Erythroblast (primary cell): ENCODE measurements at regions not wholly inside any gene's neighbourhood (a gene's known extent, or its start where the extent isn't known, plus 50 kb on each side); places are given as distances from the start of the nearest gene placed in this dataset.

Experiments
- DNase-seq, 2 experiments: peaks; one replicate each; lab custom pipeline; 2025; lab: John Stamatoyannopoulos, UW
- GATA1 ChIP-seq: IDR thresholded peaks from 2 replicates; pipeline ENCODE4 v1.6.1; 2011; ENCODE audit warnings: low read depth, mild to moderate bottlenecking, control low read depth, low read length, moderate library complexity
- POLR2A ChIP-seq: IDR thresholded peaks from 2 replicates; pipeline ENCODE4 v1.6.1; 2011; ENCODE audit warnings: mild to moderate bottlenecking, low read length

- no peak for DNase-seq
Observed at GRCh38 chr10:78910021-78910420, 158.7 kb upstream of the ZMIZ1 start.

GRCh38 chr10:78910476-78910875 is 158.3 kb upstream of the ZMIZ1 start:
- TF ChIP-seq POLR2A, result no peak
- no peak for TF ChIP-seq GATA1
- no peak for DNase-seq

More at GRCh38 chr10:78910021-78910420, 158.7 kb upstream of the ZMIZ1 start:
- TF ChIP-seq POLR2A, result no peak
- no peak for TF ChIP-seq GATA1

GRCh38 chr10:78910886-78911285 is 157.9 kb upstream of the ZMIZ1 start:
- no peak for DNase-seq
- TF ChIP-seq POLR2A, result no peak
- TF ChIP-seq GATA1, result no peak

- no peak for DNase-seq
- TF ChIP-seq POLR2A, result no peak
- TF ChIP-seq GATA1, result no peak
Observed at GRCh38 chr10:78911533-78912340, 157.0 kb upstream of the ZMIZ1 start.

- DNase-seq, result no peak
- TF ChIP-seq POLR2A (no peak), GATA1 (no peak)
Observed at GRCh38 chr10:78912361-78913218, 156.2 kb upstream of the ZMIZ1 start.

GRCh38 chr10:78913219-78914059 is 155.3 kb upstream of the ZMIZ1 start:
- no peak for DNase-seq
- TF ChIP-seq POLR2A (no peak), GATA1 (no peak)

GRCh38 chr10:78914060-78914378 is 154.7 kb upstream of the ZMIZ1 start:
- no peak for DNase-seq

GRCh38 chr10:78914502-78915189 is 154.1 kb upstream of the ZMIZ1 start:
- TF ChIP-seq POLR2A (no peak), GATA1 (no peak)
- DNase-seq, result no peak

More at GRCh38 chr10:78914060-78914378, 154.7 kb upstream of the ZMIZ1 start:
- TF ChIP-seq GATA1, result no peak
- no peak for TF ChIP-seq POLR2A

GRCh38 chr10:78915190-78915518 is 153.6 kb upstream of the ZMIZ1 start:
- TF ChIP-seq POLR2A (no peak), GATA1 (no peak)
- no peak for DNase-seq

GRCh38 chr10:78916227-78916626 is 152.5 kb upstream of the ZMIZ1 start:
- no peak for TF ChIP-seq GATA1
- TF ChIP-seq POLR2A, result no peak
- DNase-seq, result no peak

GRCh38 chr10:78919181-78919966 is 149.4 kb upstream of the ZMIZ1 start:
- TF ChIP-seq POLR2A (no peak), GATA1 (no peak)
- peak in 1 of 2 experiments; percentile 33 for DNase-seq

- DNase-seq, result no peak
- TF ChIP-seq POLR2A (no peak), GATA1 (no peak)
Observed at GRCh38 chr10:78920011-78920410, 148.8 kb upstream of the ZMIZ1 start.
